Progenitor cell of endocrine pancreas (in vitro differentiated cells): ENCODE measurements at regions not wholly inside any gene's neighbourhood (a gene's known extent, or its start where the extent isn't known, plus 50 kb on each side); places are given as distances from the start of the nearest gene placed in this dataset.

Source experiments
- DNase-seq: peaks from one replicate; pipeline ENCODE4 v3.0.0; 2021; ENCODE audit warnings: low spot score; ENCODE audit not compliant: unreplicated experiment
- H3K27ac Mint-ChIP-seq: 2 replicates; pipeline ENCODE4 v1.8.0; 2021; ENCODE audit warnings: mild to moderate bottlenecking, moderate library complexity, mixed read lengths
- H3K27me3 Mint-ChIP-seq: 2 replicates; pipeline ENCODE4 v1.8.0; 2021; ENCODE audit warnings: mixed read lengths
- H3K36me3 Mint-ChIP-seq: 2 replicates; pipeline ENCODE4 v1.8.0; 2022; ENCODE audit warnings: mixed read lengths; ENCODE audit not compliant: insufficient read depth
- H3K4me1 Mint-ChIP-seq: 2 replicates; pipeline ENCODE4 v1.8.0; 2021; ENCODE audit warnings: low read depth, mixed read lengths
- H3K4me3 Mint-ChIP-seq: 2 replicates; pipeline ENCODE4 v1.8.0; 2021; ENCODE audit warnings: low read depth, mild to moderate bottlenecking, moderate library complexity, mixed read lengths
- H3K9me3 Mint-ChIP-seq: 2 replicates; pipeline ENCODE4 v1.8.0; 2021; ENCODE audit warnings: low read depth, mixed read lengths
- TF ChIP-seq, protein P1 (sequence below): fragments of 200-600 bp; sonication (generic); IDR thresholded peaks from one replicate; pipeline ENCODE4 v1.5.0; 2021; ENCODE audit warnings: antibody characterized with exemption, mild to moderate bottlenecking; ENCODE audit not compliant: unreplicated experiment

DNA sequence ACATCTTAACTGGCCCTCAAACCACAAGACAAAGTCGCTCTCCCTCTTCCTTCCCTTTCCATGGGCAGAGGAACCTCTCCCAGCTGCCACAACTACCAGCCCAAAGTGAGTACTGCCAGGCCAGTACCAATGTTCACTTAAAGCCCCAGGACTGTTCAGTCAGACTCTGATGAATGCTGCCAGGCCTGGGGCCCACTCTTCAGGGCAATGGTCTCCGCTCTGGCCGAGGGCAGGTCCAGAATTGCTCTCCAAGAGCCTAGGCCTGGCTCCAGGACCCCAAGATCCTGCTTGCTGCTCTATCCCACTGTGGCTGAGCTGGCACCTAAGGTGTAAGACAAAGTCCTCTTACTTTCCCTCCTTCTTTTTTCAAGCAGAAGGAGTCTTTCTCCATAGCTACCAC is 790.9 kb downstream of the KLHL13 start:
- Mint-ChIP-seq H3K27me3 (no peaks in the 10 kb centered on the region), H3K36me3 (peaks cover 1% of the 10 kb centered on the region), H3K27ac (no peak overlapping the region), H3K4me3 (no peak overlapping the region), H3K9me3 (peaks cover 17% of the 10 kb centered on the region), H3K4me1 (peaks cover 11% of the 10 kb centered on the region)
- DNase-seq: no peak
- TF ChIP-seq, protein P1, sequence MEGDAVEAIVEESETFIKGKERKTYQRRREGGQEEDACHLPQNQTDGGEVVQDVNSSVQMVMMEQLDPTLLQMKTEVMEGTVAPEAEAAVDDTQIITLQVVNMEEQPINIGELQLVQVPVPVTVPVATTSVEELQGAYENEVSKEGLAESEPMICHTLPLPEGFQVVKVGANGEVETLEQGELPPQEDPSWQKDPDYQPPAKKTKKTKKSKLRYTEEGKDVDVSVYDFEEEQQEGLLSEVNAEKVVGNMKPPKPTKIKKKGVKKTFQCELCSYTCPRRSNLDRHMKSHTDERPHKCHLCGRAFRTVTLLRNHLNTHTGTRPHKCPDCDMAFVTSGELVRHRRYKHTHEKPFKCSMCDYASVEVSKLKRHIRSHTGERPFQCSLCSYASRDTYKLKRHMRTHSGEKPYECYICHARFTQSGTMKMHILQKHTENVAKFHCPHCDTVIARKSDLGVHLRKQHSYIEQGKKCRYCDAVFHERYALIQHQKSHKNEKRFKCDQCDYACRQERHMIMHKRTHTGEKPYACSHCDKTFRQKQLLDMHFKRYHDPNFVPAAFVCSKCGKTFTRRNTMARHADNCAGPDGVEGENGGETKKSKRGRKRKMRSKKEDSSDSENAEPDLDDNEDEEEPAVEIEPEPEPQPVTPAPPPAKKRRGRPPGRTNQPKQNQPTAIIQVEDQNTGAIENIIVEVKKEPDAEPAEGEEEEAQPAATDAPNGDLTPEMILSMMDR: no peak

GRCh38 chrX:117305168-117305766 is 811.3 kb downstream of the KLHL13 start:
- Mint-ChIP-seq H3K27ac (no peak overlapping the region), H3K36me3 (no peaks in the 10 kb centered on the region), H3K4me3 (no peak overlapping the region), H3K4me1 (no peaks in the 10 kb centered on the region), H3K27me3 (no peaks in the 10 kb centered on the region), H3K9me3 (peaks cover 7% of the 10 kb centered on the region)
- TF ChIP-seq, protein P1: no peak
- DNase-seq: no peak

- H3K9me3 Mint-ChIP-seq: no peaks in the 10 kb centered on the region
- H3K36me3 Mint-ChIP-seq: no peaks in the 10 kb centered on the region
- H3K27ac Mint-ChIP-seq: no peak overlapping the region
- H3K4me1 Mint-ChIP-seq: no peaks in the 10 kb centered on the region
- H3K27me3 Mint-ChIP-seq: no peaks in the 10 kb centered on the region
- TF ChIP-seq, protein P1: no peak
- no peak overlapping the region for H3K4me3 Mint-ChIP-seq
- DNase-seq: no peak
These were observed 815.5 kb downstream of the KLHL13 start for GRCh38 chrX:117301086-117301485.

- H3K27ac Mint-ChIP-seq: no peak overlapping the region
These were observed 824.9 kb downstream of the KLHL13 start for GRCh38 chrX:117291760-117292159.

DNA sequence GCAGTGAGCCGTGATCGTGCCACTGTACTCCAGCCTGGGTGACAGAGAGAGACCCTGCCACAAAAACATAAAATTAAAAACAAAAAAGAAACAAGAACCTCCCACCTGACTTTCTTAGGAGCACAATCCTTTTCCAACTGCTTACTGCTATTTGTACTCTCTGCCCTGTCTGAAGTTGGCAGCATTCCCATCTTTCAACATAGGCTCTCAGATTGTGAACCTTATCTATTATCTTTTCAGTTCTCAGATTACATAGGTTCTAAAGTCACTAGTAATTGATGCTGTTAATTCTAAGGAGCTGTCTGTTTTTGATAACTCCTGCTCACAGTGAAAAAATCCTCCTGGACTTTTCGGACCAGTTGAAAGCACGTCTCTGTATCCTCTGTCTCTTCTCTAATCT is 812.2 kb upstream of the CT83 start:
- H3K4me1 Mint-ChIP-seq: no peaks in the 10 kb centered on the region
- TF ChIP-seq, protein P1: no peak
- DNase-seq: no peak
- peaks cover 4% of the 10 kb centered on the region for H3K36me3 Mint-ChIP-seq
- H3K27ac Mint-ChIP-seq: no peak overlapping the region
- H3K27me3 Mint-ChIP-seq: no peaks in the 10 kb centered on the region
- H3K4me3 Mint-ChIP-seq: no peak overlapping the region
- H3K9me3 Mint-ChIP-seq: peaks cover 18% of the 10 kb centered on the region

More at GRCh38 chrX:117291760-117292159, 824.9 kb downstream of the KLHL13 start:
- Mint-ChIP-seq H3K4me1 (no peaks in the 10 kb centered on the region), H3K36me3 (no peaks in the 10 kb centered on the region), H3K4me3 (no peak overlapping the region), H3K9me3 (peaks cover 21% of the 10 kb centered on the region), H3K27me3 (no peaks in the 10 kb centered on the region)
- TF ChIP-seq, protein P1: no peak
- no peak for DNase-seq
